ENCODE measurements at regions not wholly inside any gene's neighbourhood (a gene's known extent, or its start where the extent isn't known, plus 50 kb on each side); places are given as distances from the start of the nearest gene placed in this dataset.

GRCh38 chr5:89045216-89045615 is 162.2 kb upstream of the MEF2C start:
- Histone ChIP-seq H2BK120ac (ENCODE audit: low read depth, low read length) (no peak overlapping the region), H3K56ac (ENCODE audit: extremely low read depth, insufficient read depth, low read length) (no peak overlapping the region), H2AK9ac (replicated peaks; ENCODE audit: low read depth, low read length, poor library complexity) (no peak overlapping the region), H3K9me1 (ENCODE audit: insufficient read depth, low read length) (no peaks in the 10 kb centered on the region), H3K4ac (ENCODE audit: low read depth, low read length) (no peak overlapping the region), H2AFZ (replicated peaks; ENCODE audit: low read length, poor library complexity) (no peak overlapping the region), H3K18ac (ENCODE audit: low read depth, low read length) (no peak overlapping the region), H4K20me1 (ENCODE audit: insufficient read depth, low read length) (no peaks in the 10 kb centered on the region), H3K4me2 (ENCODE audit: low read depth, low read length) (no peak overlapping the region), H3K23ac (ENCODE audit: low read depth, low read length) (no peak overlapping the region), H3K9me3 (ENCODE audit: control insufficient read depth, insufficient read depth, low read length) (no peaks in the 10 kb centered on the region), H4K91ac (ENCODE audit: insufficient read depth, low read depth, low read length) (no peak overlapping the region), H3K14ac (replicated peaks; ENCODE audit: low read depth, low read length) (no peak overlapping the region), H3K36me3 (ENCODE audit: control insufficient read depth, insufficient read depth, low read length) (no peaks in the 10 kb centered on the region), H3K9ac (ENCODE audit: low read depth, low read length) (no peak overlapping the region), H2AK5ac (ENCODE audit: low read depth, low read length) (no peak overlapping the region), H3K27me3 (ENCODE audit: control insufficient read depth, insufficient read depth, low read length) (no peaks in the 10 kb centered on the region), H3K4me1 (ENCODE audit: control insufficient read depth, insufficient read depth, low read length) (no peaks in the 10 kb centered on the region), H4K8ac (ENCODE audit: low read depth in 2 of 2, low read length in 2 of 2) (no peak overlapping the region), H4K5ac (ENCODE audit: low read depth, low read length) (no peak overlapping the region), H3K79me1 (ENCODE audit: low read depth in 1 of 2, low read length in 2 of 2) (no peaks in the 10 kb centered on the region), H2BK5ac (ENCODE audit: low read depth, low read length, poor library complexity, severe bottlenecking) (no peak overlapping the region), H2BK15ac (ENCODE audit: low read depth, low read length) (no peak overlapping the region), H3K4me3 (ENCODE audit: insufficient read depth, low read depth, low read length) (no peak overlapping the region), H2BK20ac (ENCODE audit: low read depth, low read length) (no peak overlapping the region), H3K27ac (ENCODE audit: insufficient read depth, low read length) (no peak overlapping the region)
- ChIA-PET POLR2A (ENCODE audit: unreplicated experiment) (no interaction called here), CTCF (interaction anchor here (1.0 kb wide), 1 partner anchor 23 kb away, joined by 3 read pairs; no protein-coding TSS in a partner anchor)
- WGBS, 2 experiments (ENCODE audit: extremely low coverage in 2 of 2, insufficient read length in 1 of 2), result no CpG with 5 or more reads among the region's 3 CpGs
- dilution Hi-C loops (cut with HindIII; ENCODE audit: low sequenced_read_pairs, unreplicated experiment) (no loop called here), intact Hi-C loops (cut with micrococcal nuclease) (no loop called here), in situ Hi-C loops (cut with MboI; ENCODE audit: low sequenced_read_pairs) (no loop called here)
- DNase-seq, result no peak
- no TSS peak for BruUV-seq (replicated peaks)
- ATAC-seq (ENCODE audit: low read depth), result no peak
- TF ChIP-seq MXI1 (IDR thresholded peaks at IDR 0.05; ENCODE audit: borderline replicate concordance, low read depth, low read length), result no peak
- TF ChIP-seq FOS (IDR thresholded peaks at IDR 0.05; ENCODE audit: low read depth, low read length), result no peak
- no peak for TF ChIP-seq RCOR1 (IDR thresholded peaks at IDR 0.05; ENCODE audit: insufficient replicate concordance, low read length)
- no peak for TF ChIP-seq POLR2A (IDR thresholded peaks at IDR 0.05; ENCODE audit: low read depth, low read length)
- no peak for TF ChIP-seq CEBPB (IDR thresholded peaks at IDR 0.05; ENCODE audit: low read depth, low read length)
- no peak for TF ChIP-seq NFE2L2 (IDR thresholded peaks at IDR 0.05; ENCODE audit: low read depth, low read length)
- no peak for TF ChIP-seq SMC3 (IDR thresholded peaks at IDR 0.05; ENCODE audit: low read depth, low read length)
- TF ChIP-seq, protein P1, sequence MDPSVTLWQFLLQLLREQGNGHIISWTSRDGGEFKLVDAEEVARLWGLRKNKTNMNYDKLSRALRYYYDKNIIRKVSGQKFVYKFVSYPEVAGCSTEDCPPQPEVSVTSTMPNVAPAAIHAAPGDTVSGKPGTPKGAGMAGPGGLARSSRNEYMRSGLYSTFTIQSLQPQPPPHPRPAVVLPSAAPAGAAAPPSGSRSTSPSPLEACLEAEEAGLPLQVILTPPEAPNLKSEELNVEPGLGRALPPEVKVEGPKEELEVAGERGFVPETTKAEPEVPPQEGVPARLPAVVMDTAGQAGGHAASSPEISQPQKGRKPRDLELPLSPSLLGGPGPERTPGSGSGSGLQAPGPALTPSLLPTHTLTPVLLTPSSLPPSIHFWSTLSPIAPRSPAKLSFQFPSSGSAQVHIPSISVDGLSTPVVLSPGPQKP (IDR thresholded peaks at IDR 0.05; ENCODE audit: borderline replicate concordance, low read depth, low read length), result no peak
